VCaP (cell line): ENCODE measurements at regions not wholly inside any gene's neighbourhood (a gene's known extent, or its start where the extent isn't known, plus 50 kb on each side); places are given as distances from the start of the nearest gene placed in this dataset.

ENCODE experiments used
- H3K27ac ChIP-seq: fragments of 450-650 bp; 2 replicates; pipeline ENCODE4 v1.5.1; 2017
- TF ChIP-seq, protein P1 (sequence below): fragments of 450-650 bp; conservative IDR thresholded peaks from 2 replicates; pipeline ENCODE4 v1.5.1; 2017; ENCODE audit warnings: mild to moderate bottlenecking, moderate library complexity

DNA sequence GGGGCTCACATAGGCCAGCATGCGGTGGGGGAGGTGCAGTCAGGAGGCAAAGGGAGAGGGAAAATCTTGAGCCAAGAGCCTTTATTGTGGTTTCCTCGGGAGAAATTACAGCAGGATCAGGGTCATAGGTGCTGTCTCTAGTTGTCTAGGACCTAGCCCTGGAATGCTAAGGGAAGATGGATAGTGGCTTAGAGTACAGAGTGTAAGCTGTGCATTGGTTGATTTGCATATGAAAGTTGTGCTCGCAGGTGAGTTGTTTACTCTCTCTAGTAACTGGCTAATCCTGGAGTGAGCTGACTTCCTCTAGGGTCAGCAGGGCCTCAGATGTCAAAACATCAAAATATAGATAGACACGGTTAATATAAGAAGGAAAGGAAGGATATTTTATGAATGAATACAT lies 877.7 kb downstream of the TLE4 start:
- no peak overlapping the region for H3K27ac ChIP-seq
- TF ChIP-seq, protein P1, sequence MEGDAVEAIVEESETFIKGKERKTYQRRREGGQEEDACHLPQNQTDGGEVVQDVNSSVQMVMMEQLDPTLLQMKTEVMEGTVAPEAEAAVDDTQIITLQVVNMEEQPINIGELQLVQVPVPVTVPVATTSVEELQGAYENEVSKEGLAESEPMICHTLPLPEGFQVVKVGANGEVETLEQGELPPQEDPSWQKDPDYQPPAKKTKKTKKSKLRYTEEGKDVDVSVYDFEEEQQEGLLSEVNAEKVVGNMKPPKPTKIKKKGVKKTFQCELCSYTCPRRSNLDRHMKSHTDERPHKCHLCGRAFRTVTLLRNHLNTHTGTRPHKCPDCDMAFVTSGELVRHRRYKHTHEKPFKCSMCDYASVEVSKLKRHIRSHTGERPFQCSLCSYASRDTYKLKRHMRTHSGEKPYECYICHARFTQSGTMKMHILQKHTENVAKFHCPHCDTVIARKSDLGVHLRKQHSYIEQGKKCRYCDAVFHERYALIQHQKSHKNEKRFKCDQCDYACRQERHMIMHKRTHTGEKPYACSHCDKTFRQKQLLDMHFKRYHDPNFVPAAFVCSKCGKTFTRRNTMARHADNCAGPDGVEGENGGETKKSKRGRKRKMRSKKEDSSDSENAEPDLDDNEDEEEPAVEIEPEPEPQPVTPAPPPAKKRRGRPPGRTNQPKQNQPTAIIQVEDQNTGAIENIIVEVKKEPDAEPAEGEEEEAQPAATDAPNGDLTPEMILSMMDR = no peak

DNA sequence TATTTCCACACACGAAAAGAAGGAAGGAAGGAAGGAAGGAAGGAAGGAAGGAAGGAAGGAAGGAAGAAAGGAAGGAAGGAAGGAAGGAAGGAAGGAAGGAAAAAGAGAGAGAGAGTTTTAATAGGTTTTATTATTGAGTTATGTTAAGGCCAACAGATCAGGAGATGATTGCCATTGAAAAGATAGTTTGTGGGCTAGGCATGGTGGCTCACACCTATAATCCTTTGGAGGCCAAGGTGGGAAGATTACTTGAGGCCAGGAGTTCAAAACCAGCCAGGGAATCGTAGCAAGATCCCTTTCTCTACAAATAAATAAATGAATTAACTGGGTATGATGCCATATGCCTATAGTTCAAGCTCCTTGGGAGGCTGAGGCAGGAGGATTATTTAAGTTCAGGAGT lies 877.2 kb downstream of the TLE4 start:
- TF ChIP-seq, protein P1 = no peak

DNA sequence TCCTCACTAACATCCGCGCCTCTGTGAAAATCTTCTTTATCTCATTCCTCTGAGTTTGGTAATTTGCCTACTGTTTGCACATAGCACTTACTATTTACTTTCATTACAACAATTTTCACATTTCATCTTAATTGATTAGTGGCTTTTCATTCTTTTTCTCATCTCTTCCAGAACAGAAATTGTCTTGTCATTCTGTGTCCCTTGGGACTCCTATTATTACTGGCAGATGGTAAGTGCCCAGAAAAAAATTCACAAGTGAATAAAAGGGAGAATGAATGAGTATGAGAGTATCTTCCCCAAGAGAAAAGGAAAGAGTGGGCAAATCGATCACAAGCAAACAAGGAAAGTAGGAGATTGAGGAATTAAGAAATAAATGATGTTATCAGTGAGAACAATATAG lies 876.1 kb downstream of the TLE4 start:
- TF ChIP-seq, protein P1 = no peak
- no peak overlapping the region for H3K27ac ChIP-seq

More for the DNA sequence above, 877.2 kb downstream of the TLE4 start:
- no peak overlapping the region for H3K27ac ChIP-seq

DNA sequence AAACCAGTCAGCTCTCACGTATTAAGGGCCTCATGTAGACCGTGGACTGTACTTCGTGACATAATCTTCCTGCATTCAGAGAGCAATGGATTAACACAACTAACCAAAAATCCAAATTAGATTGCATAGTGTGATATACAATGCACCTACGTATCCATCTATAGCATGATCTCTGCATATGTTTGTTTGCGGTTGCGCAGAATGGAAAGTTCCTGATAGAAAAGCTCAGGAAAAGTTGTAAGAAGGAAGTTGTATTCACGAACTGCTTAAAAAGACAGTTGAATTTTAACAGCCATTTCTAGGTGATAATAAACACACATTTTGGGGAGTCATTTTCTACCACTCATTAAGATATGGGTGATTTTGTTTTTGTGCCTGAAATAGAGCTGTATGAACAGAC lies 869.0 kb downstream of the TLE4 start:
- TF ChIP-seq, protein P1 = no peak

GRCh38 chr9:80437825-80438224 lies 866.1 kb downstream of the TLE4 start:
- no peak overlapping the region for H3K27ac ChIP-seq
- TF ChIP-seq, protein P1 = no peak

More for the DNA sequence above, 869.0 kb downstream of the TLE4 start:
- no peak overlapping the region for H3K27ac ChIP-seq

- TF ChIP-seq, protein P1 = no peak
- no peak overlapping the region for H3K27ac ChIP-seq
These were observed 865.4 kb downstream of the TLE4 start for GRCh38 chr9:80437091-80437640.

DNA sequence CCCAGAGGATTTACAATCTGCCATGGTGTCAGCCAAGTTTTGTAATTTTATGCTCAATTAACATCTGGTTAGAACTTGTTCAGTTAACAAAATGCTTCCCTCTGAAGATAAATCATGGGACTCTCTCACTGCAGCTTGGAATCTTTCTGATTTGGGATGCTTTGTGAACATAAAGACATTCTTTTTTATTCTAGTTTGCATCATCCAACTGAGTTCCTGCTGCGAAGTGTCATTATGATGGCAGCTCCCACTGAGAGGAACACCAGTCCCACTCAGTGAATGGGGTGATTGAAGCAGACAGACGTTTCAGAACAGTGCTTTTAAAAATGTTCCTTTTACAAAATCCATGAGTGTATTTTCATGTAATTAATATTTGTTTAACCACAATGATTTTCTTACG lies 863.8 kb downstream of the TLE4 start:
- no peak overlapping the region for H3K27ac ChIP-seq
- TF ChIP-seq, protein P1 = no peak
